Activated CD4-positive, alpha-beta T cell treated with anti-CD3 and anti-CD28 coated beads, Interleukin-2, amount 50 U/mL, for 48 hours (primary cell): ENCODE measurements at regions not wholly inside any gene's neighbourhood (a gene's known extent, or its start where the extent isn't known, plus 50 kb on each side); places are given as distances from the start of the nearest gene placed in this dataset.
"Not testable (repeated sequence)": the region's sequence is repeated elsewhere in the genome, so short reads cannot be mapped to it uniquely, and the experiment has no call there.

Source experiments
- DNase-seq, 2 experiments: peaks; one replicate each; pipeline ENCODE4 v3.0.0-alpha.2; 2020

DNA sequence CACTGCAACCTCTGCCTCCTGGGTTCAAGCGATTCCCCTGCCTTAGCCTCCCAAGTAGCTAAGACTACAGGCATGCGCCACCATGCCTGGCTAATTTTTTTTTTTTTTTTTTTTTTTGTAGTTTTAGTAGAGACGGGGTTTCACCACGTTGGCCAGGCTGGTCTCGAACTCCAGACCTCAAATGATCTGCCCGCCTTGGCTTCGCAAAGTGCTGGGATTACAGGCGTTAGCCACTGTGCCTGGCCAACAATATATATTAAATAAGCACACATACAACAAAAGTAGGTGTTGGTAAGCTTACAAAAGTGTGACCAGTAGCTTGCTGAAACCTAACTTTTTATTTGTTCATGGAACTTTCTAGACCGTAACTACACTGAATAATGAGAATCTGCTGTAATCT is 117.1 kb upstream of the SERF1B start:
- DNase-seq: peak in 1 of 2 experiments; percentile 0

DNA sequence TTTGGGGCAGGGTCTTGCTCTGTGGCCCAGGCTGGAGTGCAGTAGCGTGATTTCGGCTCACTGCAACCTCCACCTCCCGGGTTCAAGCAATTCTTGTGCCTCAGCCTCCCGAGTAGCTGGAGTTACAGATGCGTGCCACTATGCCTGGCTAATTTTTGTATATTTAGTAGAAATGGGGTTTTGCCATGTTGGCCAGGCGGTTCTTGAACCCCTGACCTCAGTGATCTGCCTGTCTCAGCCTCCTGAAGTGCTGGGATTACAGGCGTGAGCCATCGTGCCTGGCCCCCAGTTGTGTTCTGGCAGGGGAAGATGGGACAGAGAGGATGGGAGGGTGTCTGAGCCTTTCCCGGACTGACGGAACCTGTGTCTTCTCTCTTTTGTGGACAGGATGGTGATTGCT is 111.3 kb upstream of the SERF1B start:
- DNase-seq: not testable (repeated sequence)
